Fibroblast of villous mesenchyme (primary cell): ENCODE measurements at regions not wholly inside any gene's neighbourhood (a gene's known extent, or its start where the extent isn't known, plus 50 kb on each side); places are given as distances from the start of the nearest gene placed in this dataset.

ENCODE experiments used
- DNase-seq: peaks from one replicate; pipeline ENCODE4 v3.0.0-alpha.2; 2010; ENCODE audit warnings: low read depth
- H3K4me3 ChIP-seq: 2 replicates; pipeline ENCODE4 v1.5.1; 2011; ENCODE audit warnings: low read depth, mild to moderate bottlenecking, low read length
- CTCF ChIP-seq: IDR thresholded peaks from 2 replicates; pipeline ENCODE4 v1.5.1; 2012; ENCODE audit warnings: low read depth, mild to moderate bottlenecking, low read length; ENCODE audit not compliant: insufficient read depth

DNA sequence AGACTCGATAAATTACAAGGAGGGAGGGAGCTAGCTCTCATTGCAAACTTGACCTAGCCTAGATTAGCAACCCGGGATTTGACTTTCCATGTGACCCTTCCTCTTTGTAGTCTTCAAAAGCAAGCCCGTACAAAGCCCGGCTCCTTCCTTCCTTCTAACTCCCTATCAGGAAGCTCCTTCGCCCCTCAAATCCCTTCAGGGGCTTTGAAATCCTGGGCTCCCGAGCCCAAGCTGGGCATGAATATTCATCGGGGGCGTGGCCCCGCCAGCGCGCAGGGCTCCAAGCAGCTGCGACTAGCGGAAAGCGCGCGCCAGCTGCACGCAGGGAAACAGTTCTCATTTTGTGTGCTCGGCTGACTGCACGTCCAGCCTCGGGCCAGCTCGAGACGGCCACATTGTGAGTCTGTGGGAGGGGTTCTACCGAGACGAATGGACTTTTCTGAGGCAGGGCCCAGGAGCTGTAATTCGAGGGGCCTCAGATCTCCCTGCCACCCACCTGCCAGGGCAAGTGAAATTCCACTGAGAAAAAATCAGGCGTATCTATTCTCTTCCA lies 84.0 kb upstream of the PELI1 start:
- TF ChIP-seq CTCF: peak; percentile 8
- H3K4me3 ChIP-seq: peak overlapping the region; percentile 56
- peak; percentile 67 for DNase-seq

DNA sequence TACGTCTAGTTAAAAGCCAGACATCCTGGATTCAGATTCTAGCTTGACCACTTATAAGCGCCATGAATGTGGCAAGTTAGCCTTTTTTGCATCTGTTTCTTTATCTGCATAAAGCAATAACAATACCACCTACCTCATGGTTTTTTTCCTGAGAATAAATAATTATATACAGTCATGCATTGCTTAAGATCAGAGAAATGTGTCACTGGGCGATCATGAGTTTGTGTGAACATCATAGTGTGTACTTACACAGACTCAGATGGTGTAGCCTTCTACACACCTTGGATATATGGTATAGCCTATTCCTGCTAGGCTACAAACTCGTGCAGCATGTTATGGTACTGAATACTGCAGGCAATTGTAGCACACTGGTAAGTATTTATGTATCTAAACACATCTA lies 84.7 kb upstream of the PELI1 start:
- no peak for TF ChIP-seq CTCF
- no peak for DNase-seq
- peak overlapping the region; percentile 56 for H3K4me3 ChIP-seq

- H3K4me3 ChIP-seq: no peak overlapping the region
- DNase-seq: no peak
- no peak for TF ChIP-seq CTCF
Observed at GRCh38 chr2:64230540-64230939, 86.3 kb upstream of the PELI1 start.

DNA sequence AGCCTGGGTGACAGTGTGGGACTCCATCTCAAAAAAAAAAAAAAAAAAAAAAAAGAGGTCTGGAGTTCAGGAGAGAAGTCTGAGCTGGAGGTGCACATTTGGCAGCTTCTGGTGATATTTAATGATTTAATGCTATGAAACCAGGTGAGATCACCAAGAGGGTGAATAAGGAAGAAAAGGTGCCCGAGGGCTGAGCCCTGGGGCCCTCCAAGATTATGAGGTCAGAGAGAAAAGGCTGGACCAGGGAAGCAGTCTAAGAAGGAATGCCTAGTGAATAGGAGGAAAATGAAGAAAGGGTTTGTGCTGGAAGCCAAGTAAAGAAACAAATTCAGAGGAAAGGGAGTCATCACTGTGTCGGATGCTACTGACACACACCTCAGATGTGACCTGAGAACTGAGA lies 88.0 kb upstream of the PELI1 start:
- DNase-seq: no peak
- H3K4me3 ChIP-seq: no peak overlapping the region
- TF ChIP-seq CTCF: no peak

GRCh38 chr2:64233376-64233922 lies 89.2 kb upstream of the PELI1 start:
- DNase-seq: peak; percentile 24
- no peak overlapping the region for H3K4me3 ChIP-seq
- TF ChIP-seq CTCF: no peak

DNA sequence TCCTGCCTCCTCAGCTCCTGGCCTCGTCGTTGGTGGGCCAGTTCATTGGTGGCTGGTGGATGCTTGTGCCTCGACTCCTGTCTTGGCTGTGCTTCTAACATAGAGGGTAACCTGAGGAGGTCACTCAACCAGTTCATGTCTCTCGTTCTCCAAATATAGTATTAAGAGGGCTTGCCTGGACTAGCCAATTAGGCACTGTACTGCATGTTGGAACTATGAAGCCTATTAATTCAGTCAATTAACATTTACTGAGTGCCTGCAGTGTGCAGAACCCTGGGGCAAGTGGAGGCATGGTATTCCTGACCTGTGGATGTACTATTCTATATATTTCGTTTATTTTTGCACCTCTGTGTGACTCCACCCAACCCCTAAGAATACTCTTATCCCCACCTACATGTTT lies 89.9 kb upstream of the PELI1 start:
- TF ChIP-seq CTCF: no peak
- DNase-seq: no peak
- no peak overlapping the region for H3K4me3 ChIP-seq

GRCh38 chr2:64234785-64235184 lies 90.6 kb upstream of the PELI1 start:
- no peak overlapping the region for H3K4me3 ChIP-seq
- TF ChIP-seq CTCF: no peak
- no peak for DNase-seq
